Heart right ventricle (tissue), 16 donors: ENCODE measurements at regions not wholly inside any gene's neighbourhood (a gene's known extent, or its start where the extent isn't known, plus 50 kb on each side); places are given as distances from the start of the nearest gene placed in this dataset.

Source experiments
- ATAC-seq, 8 donors: fragments of 200-7000 bp; cut with Tn5 transposase; one replicate each; pipeline ENCODE4 v1.9.1; 2020; ENCODE audit warnings: mild to moderate bottlenecking in 8 of 8, moderate library complexity in 8 of 8, moderate number of reproducible peaks in 1 of 8
- DNase-seq, 2 donors: peaks; one replicate each; pipeline ENCODE4 v3.0.0-alpha.2; 2020
- H3K27ac ChIP-seq, 10 donors: fragments of 200-600 bp; sonication (generic) in 2 of 10; one replicate each; pipeline versions ENCODE4 v1.5.0 to v1.8.0; 2020 to 2022; ENCODE audit warnings: mild to moderate bottlenecking in 3 of 10
- H3K27me3 ChIP-seq, 7 donors: fragments of 200-600 bp; one replicate each; pipeline ENCODE4 v1.8.0; 2021 to 2022; ENCODE audit warnings: mild to moderate bottlenecking in 2 of 7
- H3K36me3 ChIP-seq, 9 donors: fragments of 200-600 bp; sonication (generic) in 1 of 9; one replicate each; pipeline versions ENCODE4 v1.5.0 to v1.8.0; 2020 to 2022; ENCODE audit warnings: mild to moderate bottlenecking in 2 of 9
- H3K4me1 ChIP-seq, 9 donors: fragments of 200-600 bp; sonication (generic) in 1 of 9; one replicate each; pipeline versions ENCODE4 v1.5.0 to v1.8.0; 2020 to 2022; ENCODE audit warnings: mild to moderate bottlenecking in 4 of 9
- H3K4me3 ChIP-seq, 10 donors: fragments of 200-600 bp; sonication (generic) in 2 of 10; one replicate each; pipeline versions ENCODE4 v1.5.0 to v1.8.0; 2020 to 2022; ENCODE audit warnings: mild to moderate bottlenecking in 7 of 10, moderate library complexity in 2 of 10
- H3K9me3 ChIP-seq, 11 donors: fragments of 200-600 bp in 10 of 11; sonication (generic) in 2 of 11; one replicate each; pipeline versions ENCODE4 v1.5.0 to v1.8.0; 2013 to 2022; ENCODE audit warnings: mild to moderate bottlenecking in 2 of 11, control low read depth in 1 of 11, moderate library complexity in 1 of 11
- CTCF ChIP-seq, 9 donors: fragments of 200-600 bp; sonication (generic) in 2 of 9; IDR thresholded peaks; one replicate each; pipeline versions ENCODE4 v1.5.0 to v1.8.0; 2021 to 2022; ENCODE audit warnings: antibody characterized with exemption in 9 of 9, mild to moderate bottlenecking in 5 of 9, moderate library complexity in 1 of 9
- WGBS, 2 donors: extraction: QIAGEN DNeasy Blood & Tissue Kit; methylation state at CpG; one replicate each; pipeline ENCODE4 v1.1.7; 2013; ENCODE audit warnings: inconsistent platforms in 1 of 2; 5-methylcytosine and 5-hydroxymethylcytosine counted together
- intact Hi-C, 10 donors: fragments of 100-400 bp; cut with DNase I; formaldehyde crosslinking; loops; one replicate each; pipeline versions ENCODE4 v1.11.1 to v1.14.2; 2022
- donor health status: Arrhythmogenic right ventricular cardiomyopathy.
- donor health status: ischemic (EF 13 %, LVEDD 7.1; RV severe dilation, severe dysfunction).
- donor health status: healthy with polysubstance abuse.
- donor health status: DM: no; HTN: yes; CAD: no.
- donor health status: DM: no; HTN: no; CAD: no.
- donor health status: ischemic (EF 25% LVEDD 6.9; RV normal size, moderate dysfunction).
- donor health status: ischemic (EF 25% LVEDD 5.7; RV mildly dilated, moderate dysfunction).
- donor health status: healthy.
- donor health status: DM: yes; HTN: yes; CAD: no.
- donor health status: Ischemic cardiomyopathy.
- donor health status: ischemic (EF 35%, LVEDD 5.7; RV mildly dilated, moderate dysfunction).
- donor health status: nonischemic (EF 11% LVEDD 7.7; RV severe dilation, severe dysfunction).
- donor health status: DM: yes; HTN: yes; CAD: no.
- donor health status: PGD.
- donor health status: ischemic (EF 29% LVEDD 5.4; RV normal size, mild dysfunction).
- donor health status: nonischemic (EF 23%, LVEDD 6.1; RV moderate dilation, normal function).

- H3K4me1 ChIP-seq: peaks cover 0 to 6% (median 0%) of the 10 kb centered on the region in 9 donors
- H3K4me3 ChIP-seq: no peak overlapping the region
- DNase-seq: no peak
- H3K9me3 ChIP-seq: no peaks in the 10 kb centered on the region
- ATAC-seq: no peak
- intact Hi-C loops: no loop called here
- WGBS, 2 donors: 90 to 93% methylated on average over 20 of the region's 20 CpGs
- no peak overlapping the region for H3K27ac ChIP-seq
- peaks cover 0 to 46% (median 22%) of the 10 kb centered on the region in 7 donors for H3K27me3 ChIP-seq
- H3K36me3 ChIP-seq: no peaks in the 10 kb centered on the region
- TF ChIP-seq CTCF (IDR thresholded peaks at IDR 0.05): no peak
Measured at GRCh38 chr11:71118671-71119250, 133.6 kb downstream of the SHANK2 start.

DNA sequence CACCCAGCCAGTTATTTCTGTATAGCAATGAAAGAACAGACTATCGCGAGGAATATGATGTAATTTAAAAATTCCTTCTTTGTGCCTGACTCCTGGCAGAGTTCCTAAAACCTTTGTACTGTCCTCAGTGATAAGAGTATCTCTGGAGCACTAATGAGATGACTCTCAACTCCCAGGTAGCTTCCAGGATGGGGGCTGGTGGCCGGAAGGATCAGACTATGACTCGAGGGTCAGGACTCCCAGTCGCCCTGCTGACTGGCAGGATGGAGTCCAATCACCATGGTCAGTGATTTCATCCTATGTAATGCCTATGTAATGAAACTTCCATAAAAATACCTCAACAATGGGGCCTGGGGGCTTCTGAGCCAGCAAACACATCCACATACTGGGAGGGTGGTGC lies 135.1 kb downstream of the SHANK2 start:
- Histone ChIP-seq H3K4me1 (peaks cover 0 to 6% (median 0%) of the 10 kb centered on the region in 9 donors), H3K9me3 (no peaks in the 10 kb centered on the region), H3K27me3 (peaks cover 0 to 61% (median 36%) of the 10 kb centered on the region in 7 donors), H3K27ac (no peak overlapping the region), H3K4me3 (no peak overlapping the region), H3K36me3 (no peaks in the 10 kb centered on the region)
- intact Hi-C loops: no loop called here
- WGBS, 2 donors: 66% methylated on average over 5 of the region's 5 CpGs
- TF ChIP-seq CTCF (IDR thresholded peaks at IDR 0.05): no peak
- ATAC-seq (no peak), DNase-seq (no peak)

DNA sequence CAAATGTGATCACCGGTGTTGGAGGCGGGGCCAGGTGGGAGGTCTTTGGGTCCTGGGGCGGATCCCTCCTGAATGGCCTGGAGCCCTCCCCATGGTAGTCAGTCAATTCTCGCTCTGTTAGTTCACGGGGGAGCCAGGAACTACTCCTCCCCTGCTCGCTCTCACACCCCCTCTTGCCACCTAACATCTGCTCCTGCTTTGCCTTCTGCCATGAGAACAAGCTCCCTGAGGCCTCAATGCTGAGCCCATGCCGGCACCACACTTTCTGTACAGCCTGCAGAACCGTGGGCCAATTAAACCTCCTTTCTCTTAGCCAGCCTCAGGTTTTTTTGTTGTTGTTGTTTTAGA lies 135.7 kb downstream of the SHANK2 start:
- Histone ChIP-seq H3K27me3 (peaks cover 0 to 67% (median 43%) of the 10 kb centered on the region in 7 donors), H3K27ac (no peak overlapping the region)
- ATAC-seq: no peak

More for the DNA sequence above, 135.7 kb downstream of the SHANK2 start:
- no peak for DNase-seq
- 72 to 78% methylated on average over 8 of the region's 8 CpGs for WGBS, 2 donors
- intact Hi-C loops: no loop called here
- Histone ChIP-seq H3K4me1 (peaks cover 0 to 6% (median 0%) of the 10 kb centered on the region in 9 donors), H3K36me3 (no peaks in the 10 kb centered on the region), H3K9me3 (no peaks in the 10 kb centered on the region), H3K4me3 (no peak overlapping the region)
- TF ChIP-seq CTCF (IDR thresholded peaks at IDR 0.05): no peak
